Left cardiac atrium (tissue), 4 donors: ENCODE measurements at regions not wholly inside any gene's neighbourhood (a gene's known extent, or its start where the extent isn't known, plus 50 kb on each side); places are given as distances from the start of the nearest gene placed in this dataset.

Experiments used
- ATAC-seq, 2 donors: fragments of 200-7000 bp; cut with Tn5 transposase; one replicate each; pipeline ENCODE4 v1.9.1; 2020; ENCODE audit warnings: mild to moderate bottlenecking in 2 of 2, moderate library complexity in 2 of 2
- DNase-seq: peaks from one replicate; pipeline ENCODE4 v3.0.0-alpha.2; 2020
- intact Hi-C, 2 donors: fragments of 100-400 bp; cut with DNase I; formaldehyde crosslinking; loops; one replicate each; pipeline versions ENCODE4 v1.14.1 to v1.15.1; 2022 to 2023
- donor health status: DM: no; HTN: yes; CAD: no.
- donor health status: DM: no; HTN: yes; CAD: no; lungs with severe emphysema.
- donor health status: DM: yes; HTN: yes; CAD: no.
- donor health status: Dilated cardiomyopathy.

DNA sequence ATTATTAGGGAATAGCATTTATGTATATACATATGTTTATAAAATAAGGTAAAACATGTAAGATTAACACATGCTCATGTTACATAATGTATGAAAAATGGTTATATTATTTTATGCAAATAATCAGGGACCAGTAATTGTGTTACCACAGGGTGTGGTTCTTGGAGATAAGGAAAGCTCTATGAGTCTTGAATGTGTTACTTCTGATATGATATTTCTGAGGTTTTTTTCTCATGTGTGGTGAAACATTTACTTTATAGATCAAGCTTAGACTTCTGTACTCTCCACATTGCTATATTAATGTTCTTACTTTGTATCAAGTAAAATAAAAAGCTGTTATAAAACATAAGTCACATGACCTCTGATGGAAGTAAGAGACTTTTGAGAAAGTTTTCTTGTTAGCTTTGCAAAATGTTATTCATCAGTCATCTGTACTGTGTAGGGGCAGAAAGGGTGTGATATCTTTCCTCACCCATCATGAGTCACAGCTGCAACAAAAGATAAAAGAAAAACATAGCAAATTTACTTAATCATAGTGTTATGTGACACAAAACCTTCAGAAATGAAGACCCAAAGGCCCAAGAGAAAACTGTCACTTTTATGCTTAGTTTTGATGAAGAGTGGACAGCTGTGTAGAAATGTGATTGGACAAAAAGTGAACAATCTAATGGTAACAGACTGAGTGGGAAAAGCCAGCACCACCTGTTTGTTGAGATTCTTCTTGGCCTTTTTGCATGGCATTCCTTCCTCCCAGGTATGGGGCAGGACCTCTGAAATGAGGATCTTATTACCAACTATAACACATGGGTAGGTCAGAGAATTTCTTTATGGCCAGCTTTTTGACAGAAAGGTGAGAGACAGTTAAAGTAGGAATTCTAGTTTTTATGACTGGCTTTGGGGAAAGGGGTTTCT, 632.3 kb downstream of the PDHA2 start:
- intact Hi-C loops = no loop called here
- peak in 1 of 2 donors; percentile 79 for ATAC-seq
- DNase-seq = no peak

DNA sequence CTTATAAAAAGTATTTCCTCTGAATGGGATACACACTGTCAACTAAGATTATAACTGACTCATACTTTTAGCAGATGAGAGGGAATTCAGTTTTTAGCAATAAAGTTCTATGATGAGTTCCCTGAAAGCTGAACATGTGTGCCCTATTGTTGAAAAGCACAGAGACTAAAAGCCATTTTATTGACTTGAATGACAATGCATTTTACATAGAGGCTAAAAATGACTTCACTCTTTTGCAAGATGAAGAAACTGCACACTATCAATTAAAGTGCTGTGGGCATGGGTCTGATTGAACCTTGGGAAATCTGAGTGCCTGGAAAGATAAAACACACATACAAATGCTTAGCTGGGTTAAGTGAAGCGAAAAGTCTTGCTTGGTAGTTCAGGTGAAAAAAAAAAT, 633.4 kb downstream of the PDHA2 start:
- ATAC-seq (no peak), DNase-seq (no peak)
- intact Hi-C loops = no loop called here

DNA sequence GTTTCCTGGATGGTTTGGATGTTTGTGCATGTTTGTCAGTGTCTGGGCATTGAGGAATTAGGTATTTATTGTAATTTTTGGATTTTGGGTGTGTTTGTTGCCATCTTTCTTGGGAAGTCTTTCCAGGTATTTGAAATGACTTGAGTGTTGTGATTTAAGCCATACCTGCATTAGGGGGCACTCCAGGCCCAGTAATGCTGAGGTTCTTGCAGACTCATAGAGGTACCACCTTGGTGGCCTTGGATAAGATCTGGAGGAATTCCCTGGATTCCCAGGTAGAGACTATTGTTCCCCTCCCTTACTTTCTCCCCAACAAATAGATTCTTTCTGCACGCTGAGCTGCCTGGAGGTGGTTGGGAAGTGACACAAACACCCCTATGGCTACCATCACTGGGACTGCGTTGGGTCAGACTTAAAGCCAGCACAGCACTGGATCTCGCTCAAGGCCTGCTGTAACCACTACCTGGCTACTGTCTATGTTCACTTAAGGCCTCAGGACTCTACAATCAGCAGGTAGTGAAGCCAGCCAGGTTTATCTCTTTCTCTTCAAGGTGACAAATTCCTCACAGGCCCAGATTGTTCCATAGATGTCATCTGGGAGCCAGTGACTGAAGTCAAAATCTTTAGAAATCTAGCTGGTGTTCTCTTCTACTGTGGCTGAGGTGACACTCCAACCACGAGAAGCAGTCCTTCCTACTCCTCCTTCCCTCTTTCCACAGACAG, 643.6 kb downstream of the PDHA2 start:
- intact Hi-C loops = no loop called here
- ATAC-seq (no peak), DNase-seq (no peak)

DNA sequence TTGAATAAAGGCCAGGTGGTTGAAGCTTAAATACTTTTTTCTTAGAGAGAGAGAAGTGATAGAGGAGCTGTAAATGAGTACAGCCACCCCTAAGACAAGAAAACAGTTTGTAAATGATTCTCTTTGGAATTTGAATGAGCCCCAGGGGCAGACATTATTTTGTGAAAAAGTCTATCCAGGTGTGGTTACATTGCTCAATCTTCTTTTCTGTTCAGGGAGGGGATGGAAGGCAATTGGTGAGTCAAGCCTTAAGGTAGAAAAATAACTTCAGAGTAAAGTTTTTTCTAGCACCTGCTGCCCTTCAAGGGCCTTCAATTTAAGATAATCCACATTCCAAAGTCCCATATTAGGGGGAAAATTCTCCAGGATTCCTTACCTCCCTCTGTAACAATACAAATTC, 646.7 kb downstream of the PDHA2 start:
- intact Hi-C loops = no loop called here
- ATAC-seq = no peak
- no peak for DNase-seq

DNA sequence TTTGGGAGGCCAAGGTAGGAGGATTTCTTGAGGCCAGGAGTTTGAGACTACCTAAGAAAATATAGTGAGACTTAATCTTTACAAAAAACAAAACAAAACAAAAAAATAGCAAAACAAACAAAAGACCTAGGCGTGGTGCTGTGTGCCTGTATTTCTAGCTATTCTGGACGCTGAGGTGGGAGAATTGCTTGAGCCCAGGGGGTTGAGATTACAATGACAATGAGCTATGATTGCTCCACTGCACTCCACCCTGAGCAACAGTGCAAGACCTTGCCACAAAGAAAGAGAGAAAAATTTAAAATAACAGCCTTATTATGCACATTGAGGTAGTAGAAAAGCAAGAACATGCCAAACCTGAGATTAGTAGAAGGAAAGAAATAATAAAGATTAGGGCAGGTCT, 657.7 kb downstream of the PDHA2 start:
- ATAC-seq (no peak), DNase-seq (no peak)
- intact Hi-C loops = no loop called here

DNA sequence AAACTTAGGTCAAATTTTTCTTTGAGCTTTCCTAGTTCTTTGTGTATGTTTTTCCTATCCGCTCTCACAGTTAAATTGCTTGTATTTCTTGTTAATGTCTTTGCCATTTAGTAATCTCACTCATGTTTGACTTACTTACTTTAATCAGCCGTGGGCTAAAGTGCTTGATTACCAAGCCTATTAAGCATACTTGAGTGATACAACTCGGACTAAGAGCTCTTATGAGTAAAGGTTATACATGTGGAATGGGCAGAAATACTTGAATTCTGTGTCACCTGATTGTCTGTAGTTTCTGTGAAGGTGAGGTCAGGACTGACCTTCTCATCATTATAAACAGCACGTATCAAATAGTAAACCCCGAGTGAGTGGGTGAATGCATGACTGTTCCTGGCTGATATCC, 664.5 kb downstream of the PDHA2 start:
- no peak for DNase-seq
- intact Hi-C loops = no loop called here
- ATAC-seq = no peak

DNA sequence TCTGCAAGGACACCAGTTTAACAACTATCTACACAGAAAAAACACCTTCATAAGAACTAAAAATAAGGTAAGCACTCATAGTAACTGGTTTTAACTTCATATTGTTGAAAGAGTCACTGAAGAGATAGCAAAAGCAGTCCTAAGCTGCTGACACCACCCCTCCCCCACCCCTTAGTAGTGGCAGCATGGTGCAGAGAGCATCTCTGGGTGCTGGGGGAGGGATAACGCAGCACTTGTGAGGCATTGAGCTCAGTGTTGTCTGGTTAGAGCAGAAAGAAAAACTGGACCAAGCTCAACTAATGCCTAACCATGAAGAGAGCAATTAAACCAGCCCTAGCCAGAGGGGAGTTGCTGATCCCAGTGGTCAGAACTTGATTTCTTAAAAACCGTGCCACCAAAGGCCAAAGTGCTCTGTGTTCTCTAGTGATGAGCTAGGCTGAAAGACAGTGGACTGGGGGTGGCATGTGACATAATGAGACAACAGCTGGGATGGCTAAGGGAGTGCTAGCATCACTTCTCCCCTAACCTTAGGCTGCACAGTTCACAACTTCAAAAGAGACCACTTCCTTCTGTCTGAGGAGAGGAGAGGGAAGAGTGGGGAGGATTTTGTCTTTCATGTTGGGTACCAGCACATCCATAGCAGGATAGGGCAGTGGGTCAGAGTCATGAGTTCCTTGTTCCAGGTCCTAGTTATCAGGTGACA, 669.3 kb downstream of the PDHA2 start:
- intact Hi-C loops = no loop called here
- DNase-seq = no peak
- ATAC-seq = no peak

DNA sequence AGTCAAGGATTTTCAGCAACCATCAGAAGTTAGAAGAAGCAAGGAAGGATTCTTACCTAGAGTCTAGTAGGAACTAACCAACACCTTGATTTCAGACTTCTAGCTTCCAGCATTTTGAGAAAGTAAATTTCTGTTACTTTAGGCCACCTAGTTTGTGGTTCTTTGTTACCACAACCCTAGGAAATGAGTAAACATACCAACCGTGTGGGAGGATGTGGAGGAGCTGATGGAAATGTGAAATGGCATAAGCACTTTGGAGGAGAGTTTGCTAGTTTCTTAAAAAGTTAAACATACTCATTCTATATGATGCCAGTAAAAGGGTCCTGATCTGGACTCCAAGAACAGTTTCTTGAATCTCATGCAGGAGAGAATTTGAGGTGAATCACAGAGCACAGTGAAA, 679.4 kb downstream of the PDHA2 start:
- intact Hi-C loops = no loop called here
- DNase-seq = no peak
- no peak for ATAC-seq

DNA sequence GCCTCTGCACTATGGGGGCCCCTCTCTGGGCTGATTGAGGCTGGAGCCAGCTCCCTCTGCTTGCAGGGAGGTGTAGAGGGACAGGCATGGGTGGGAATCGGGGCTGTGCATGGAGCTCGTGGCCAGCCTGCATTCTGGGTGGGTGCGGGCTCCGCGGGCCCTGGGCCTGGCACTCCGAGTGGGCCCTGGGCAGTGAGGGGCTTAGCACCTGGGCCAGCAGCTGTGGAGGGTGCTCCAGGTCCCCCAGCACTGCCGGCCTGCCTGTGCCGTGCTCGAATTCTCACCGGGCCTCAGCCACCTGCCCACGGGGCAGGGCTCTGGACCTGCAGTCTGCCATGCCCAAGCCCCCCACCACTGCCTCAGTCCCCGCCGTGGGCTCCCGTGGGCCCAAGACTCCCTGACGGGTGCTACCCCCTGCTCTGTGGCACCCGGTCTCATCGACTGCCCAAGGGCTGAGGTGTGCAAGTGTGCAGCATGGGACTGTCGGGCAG, 681.2 kb downstream of the PDHA2 start:
- intact Hi-C loops = no loop called here
- DNase-seq (no peak), ATAC-seq (no peak)

DNA sequence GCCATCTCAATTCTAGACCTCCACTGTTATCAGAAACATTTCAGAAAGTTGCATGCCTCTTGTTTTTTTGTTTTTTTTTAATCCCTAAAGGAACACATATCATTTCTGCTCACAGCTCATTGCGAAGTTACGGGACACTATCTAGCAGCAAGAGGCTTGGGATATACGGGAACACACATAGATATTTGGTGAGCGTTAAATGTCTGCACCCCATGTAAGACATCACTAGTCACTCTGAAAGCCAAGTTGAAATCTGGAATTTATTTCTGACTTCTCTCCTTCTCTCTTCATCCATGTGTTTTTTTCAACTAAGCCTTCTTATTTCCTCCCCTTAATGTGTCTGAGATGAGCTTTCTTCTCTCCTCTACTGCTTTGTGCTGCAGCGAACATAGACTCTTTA, 683.7 kb downstream of the PDHA2 start:
- DNase-seq (no peak), ATAC-seq (no peak)
- intact Hi-C loops = no loop called here

DNA sequence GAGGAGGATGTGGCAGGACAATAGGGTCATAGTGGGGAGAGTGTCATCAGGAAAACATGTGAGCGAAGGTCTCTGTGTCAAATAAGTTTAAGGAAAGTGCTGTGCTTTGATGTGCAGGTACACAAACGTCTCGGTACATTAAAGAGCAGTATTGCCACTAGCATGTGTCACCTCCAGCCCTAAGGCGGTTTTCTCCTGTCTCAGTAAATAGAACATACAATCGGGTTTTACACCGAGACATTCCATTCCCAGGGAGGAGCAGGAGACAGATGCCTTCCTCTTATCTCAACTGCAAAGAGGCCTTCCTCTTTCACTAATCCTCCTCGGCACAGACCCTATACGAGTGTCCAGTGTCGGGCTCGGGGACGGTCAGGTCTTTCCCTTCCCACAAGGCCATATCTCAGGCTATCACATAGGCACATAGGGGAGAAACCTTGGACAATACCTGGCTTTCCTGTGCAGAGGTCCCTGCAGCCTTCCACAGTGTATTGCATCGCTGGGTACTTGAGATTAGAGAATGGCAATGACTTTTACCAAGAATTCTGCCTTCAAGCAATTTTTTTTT, 684.5 kb downstream of the PDHA2 start:
- intact Hi-C loops = no loop called here
- no peak for DNase-seq
- ATAC-seq = no peak

DNA sequence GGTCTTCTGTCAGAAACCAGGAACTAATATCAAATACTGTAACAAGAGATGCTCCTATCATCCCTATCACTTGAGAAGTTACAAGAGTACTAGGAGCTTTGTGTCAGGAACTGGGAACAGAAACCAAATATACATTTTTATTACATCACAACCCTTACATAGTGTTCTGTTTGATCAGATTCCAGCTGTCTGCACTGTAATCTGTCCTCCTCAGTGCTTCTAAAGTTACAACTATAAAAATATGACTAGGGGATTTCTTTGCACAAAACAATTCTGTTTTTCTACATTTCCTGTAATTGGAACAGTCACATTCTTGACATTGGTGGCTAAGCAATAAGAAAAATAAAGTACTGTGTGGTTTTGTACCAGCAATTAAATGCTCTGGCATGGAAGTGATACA, 686.0 kb downstream of the PDHA2 start:
- no peak for DNase-seq
- intact Hi-C loops = no loop called here
- no peak for ATAC-seq

DNA sequence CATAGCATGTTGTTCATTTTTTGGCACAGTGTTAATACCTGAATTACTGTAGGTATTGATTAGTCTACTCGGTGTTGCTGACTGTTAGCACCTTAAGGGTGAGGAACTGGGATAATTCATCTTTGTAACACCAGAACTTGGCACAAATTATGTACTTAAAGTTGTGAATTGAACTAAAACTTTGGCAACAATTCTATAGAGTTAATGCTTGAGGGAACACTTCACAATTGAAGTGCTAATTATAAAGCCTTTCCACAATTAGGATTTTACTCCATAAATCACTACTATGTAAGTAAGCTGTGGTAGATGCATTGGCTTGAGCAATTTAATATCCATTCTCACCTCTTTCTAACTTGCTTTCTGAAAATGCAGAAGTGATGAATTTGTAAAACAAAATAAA, 686.7 kb downstream of the PDHA2 start:
- ATAC-seq (no peak), DNase-seq (no peak)

DNA sequence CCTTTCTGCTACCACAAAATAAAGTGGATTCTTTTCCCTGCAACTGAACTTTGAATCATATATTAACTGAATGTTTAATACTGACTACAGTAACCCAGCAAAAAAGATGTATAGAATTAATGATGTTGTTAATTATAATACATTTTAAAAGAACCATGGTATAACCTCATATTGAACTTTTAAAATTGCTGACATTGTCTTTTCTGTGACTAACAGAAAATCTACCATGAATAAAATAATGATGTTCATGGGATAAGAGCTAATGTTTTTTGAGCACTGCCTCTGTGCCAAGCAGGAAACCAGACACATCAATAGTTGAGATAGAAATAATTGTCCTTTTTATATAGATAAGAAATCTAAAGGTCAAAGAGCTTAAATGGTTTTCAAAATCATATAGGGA, 691.9 kb downstream of the PDHA2 start:
- ATAC-seq (no peak), DNase-seq (no peak)
- intact Hi-C loops = no loop called here

More for the DNA sequence above, 686.7 kb downstream of the PDHA2 start:
- intact Hi-C loops = no loop called here

DNA sequence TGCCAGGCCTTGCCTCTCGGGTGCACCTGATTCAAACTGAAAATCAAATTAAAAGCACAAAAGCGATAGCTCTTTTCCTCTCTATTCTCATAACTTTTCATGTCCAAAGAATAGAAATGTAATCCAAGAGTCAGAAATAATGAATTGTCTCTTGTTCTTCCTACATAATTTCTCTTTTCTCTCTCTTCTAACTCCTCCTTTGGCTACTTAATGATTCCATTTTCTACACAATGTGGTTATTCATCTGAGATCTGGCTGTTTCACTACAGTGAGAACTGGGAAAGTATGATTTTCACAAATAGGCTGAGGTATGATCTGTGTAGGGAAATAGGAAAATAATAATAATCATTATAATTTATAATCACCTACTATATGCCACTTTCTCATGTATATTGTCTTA, 703.5 kb downstream of the PDHA2 start:
- ATAC-seq = no peak
- DNase-seq = no peak
- intact Hi-C loops = no loop called here

DNA sequence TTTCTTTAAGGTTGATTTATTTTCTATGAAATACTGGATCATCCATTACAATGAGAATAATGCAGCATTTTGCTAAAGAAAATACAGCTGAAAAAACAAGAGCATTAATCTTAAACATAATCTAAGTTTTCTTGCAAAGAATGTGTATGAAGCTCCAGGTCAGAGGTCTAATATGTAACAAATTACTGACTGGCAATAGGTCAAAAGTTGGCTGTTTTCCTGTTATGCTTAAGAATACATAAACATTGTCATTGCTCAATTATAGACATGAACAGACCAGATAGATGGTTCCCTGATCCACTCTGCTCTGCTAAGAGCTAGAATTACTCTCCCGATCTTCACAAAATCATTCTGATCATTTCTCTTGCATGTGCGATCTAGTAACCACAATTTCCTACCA, 718.6 kb downstream of the PDHA2 start:
- DNase-seq = no peak
- ATAC-seq = no peak
- intact Hi-C loops = no loop called here

DNA sequence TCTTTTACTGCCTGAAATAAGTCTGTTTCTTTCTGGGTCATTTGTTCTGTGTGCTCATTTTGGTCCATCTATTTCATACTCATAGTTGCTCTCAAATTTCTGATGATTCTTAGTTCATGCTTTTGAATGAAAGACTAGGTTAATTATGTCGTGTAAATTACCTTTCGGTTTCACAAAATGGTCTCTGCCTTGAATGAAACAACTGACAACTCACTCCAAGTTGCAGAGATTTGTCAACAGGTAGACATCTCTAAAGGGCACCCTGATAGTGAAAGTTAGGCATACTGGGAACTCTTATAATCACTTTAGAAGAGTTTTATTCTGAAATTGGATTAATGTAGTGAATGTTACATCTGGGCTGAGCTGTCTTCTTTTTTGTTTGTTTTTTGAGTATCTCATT, 726.9 kb downstream of the PDHA2 start:
- ATAC-seq (no peak), DNase-seq (no peak)
- intact Hi-C loops = no loop called here

DNA sequence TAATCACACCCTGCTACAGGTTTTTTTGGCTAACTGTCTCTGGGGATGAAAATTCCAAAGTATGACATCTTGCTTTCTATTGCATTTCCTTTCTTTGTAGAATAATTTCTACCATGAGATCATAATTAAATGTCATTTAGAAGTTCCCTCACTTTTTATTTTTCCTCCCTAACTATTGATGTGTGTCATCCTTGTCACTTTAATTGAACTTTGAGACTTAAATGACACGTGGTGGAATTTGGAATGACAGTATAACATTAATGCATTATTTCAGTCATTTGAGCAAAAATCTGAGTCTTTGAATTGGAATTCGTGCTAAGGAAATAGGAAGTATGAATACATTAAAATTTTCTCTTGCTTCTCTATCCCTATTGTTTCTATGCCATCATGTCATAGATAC, 745.4 kb downstream of the PDHA2 start:
- ATAC-seq (no peak), DNase-seq (no peak)
- intact Hi-C loops = no loop called here

DNA sequence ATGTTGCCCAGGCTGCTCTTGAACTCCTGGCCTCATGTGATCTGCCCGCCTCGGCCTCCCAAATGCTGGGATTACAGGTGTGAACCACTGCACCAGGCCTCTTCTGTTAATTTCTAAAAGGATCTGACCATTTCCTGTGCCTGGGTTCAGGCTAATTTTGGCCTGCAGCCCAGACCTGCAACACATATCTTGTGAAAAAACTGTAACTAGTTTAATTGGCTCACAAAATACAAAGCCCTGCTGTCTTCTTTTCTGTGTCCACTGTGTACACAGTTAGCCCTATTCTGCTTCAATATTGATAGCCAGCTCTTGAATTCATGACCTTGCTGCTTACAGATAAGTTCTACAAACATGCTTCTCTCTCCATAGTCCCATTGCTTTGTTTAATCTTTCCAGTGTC, 753.5 kb downstream of the PDHA2 start:
- intact Hi-C loops = no loop called here
- DNase-seq = no peak
- no peak for ATAC-seq

DNA sequence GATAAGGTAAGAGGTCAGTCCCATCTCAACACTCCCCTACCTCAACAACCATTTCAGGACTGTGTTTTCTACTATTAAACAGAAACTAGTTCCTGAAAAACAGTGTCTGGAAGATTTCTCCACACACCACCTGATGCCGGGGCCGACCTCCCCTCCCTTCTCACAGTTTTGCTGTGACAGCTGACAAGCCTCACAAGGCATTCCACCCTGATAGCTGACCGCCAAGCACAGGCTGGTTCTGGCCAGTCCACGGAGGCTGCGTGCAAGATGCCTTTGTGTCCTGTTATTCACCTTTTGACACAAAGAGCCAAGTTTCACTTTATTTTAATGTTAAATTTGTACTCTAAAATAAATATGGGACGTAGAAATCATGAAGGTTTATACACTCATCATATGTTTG, 758.6 kb downstream of the PDHA2 start:
- DNase-seq (no peak), ATAC-seq (peak; percentile 40 to 77)
- intact Hi-C loops = no loop called here
